Spinal cord (tissue), 9 donors: ENCODE measurements at regions not wholly inside any gene's neighbourhood (a gene's known extent, or its start where the extent isn't known, plus 50 kb on each side); places are given as distances from the start of the nearest gene placed in this dataset.
"Not testable (repeated sequence)": the region's sequence is repeated elsewhere in the genome, so short reads cannot be mapped to it uniquely, and the experiment has no call there.

Experiments used
- DNase-seq, 6 donors: peaks; one replicate each; pipeline versions ENCODE4 v3.0.0 to v3.0.0-alpha.2; 2013 to 2015; ENCODE audit warnings: low spot score in 6 of 6, low read depth in 4 of 6
- H3K27ac ChIP-seq: one replicate; pipeline ENCODE4 v1.5.1; 2013; ENCODE audit warnings: low read depth, low read length, control low read depth
- H3K27me3 ChIP-seq: one replicate; pipeline ENCODE4 v1.6.1; 2013; ENCODE audit warnings: low read length; ENCODE audit not compliant: control insufficient read depth, insufficient read depth
- H3K36me3 ChIP-seq: one replicate; pipeline ENCODE4 v1.6.1; 2013; ENCODE audit warnings: low read length; ENCODE audit not compliant: control insufficient read depth, insufficient read depth
- H3K4me1 ChIP-seq: one replicate; pipeline ENCODE4 v1.6.1; 2013; ENCODE audit warnings: low read length; ENCODE audit not compliant: control insufficient read depth, insufficient read depth
- H3K4me3 ChIP-seq: one replicate; pipeline ENCODE4 v1.5.1; 2013; ENCODE audit warnings: low read depth, low read length, control low read depth
- H3K9me3 ChIP-seq: one replicate; pipeline ENCODE4 v1.6.1; 2013; ENCODE audit warnings: low read length; ENCODE audit not compliant: control insufficient read depth, insufficient read depth
- WGBS: methylation state at CpG from one replicate; pipeline ENCODE4 v1.1.5; 2013; ENCODE audit warnings: missing lambda C conversion rate; ENCODE audit not compliant: insufficient coverage; 5-methylcytosine and 5-hydroxymethylcytosine counted together
- donor health status: healthy.

- Histone ChIP-seq H3K27ac (no peak overlapping the region), H3K4me1 (peaks cover 3% of the 10 kb centered on the region), H3K4me3 (no peak overlapping the region), H3K36me3 (no peaks in the 10 kb centered on the region), H3K27me3 (no peaks in the 10 kb centered on the region), H3K9me3 (no peaks in the 10 kb centered on the region)
- DNase-seq, result no peak
- WGBS, result 92% methylated on average over 5 of the region's 6 CpGs
These were observed 97.7 kb upstream of the CAB39 start for GRCh38 chr2:230614913-230615332.

- H3K4me1 ChIP-seq, H3K9me3 ChIP-seq, H3K27ac ChIP-seq, H3K27me3 ChIP-seq, H3K4me3 ChIP-seq, H3K36me3 ChIP-seq, DNase-seq: not testable (repeated sequence)
- 100% methylated on average over 1 of the region's 11 CpGs for WGBS
These were observed 95.4 kb upstream of the CAB39 start for GRCh38 chr2:230617256-230617706.

- 72% methylated on average over 8 of the region's 8 CpGs for WGBS
- H3K4me1 ChIP-seq, result no peaks in the 10 kb centered on the region
- H3K27ac ChIP-seq, result no peak overlapping the region
- H3K36me3 ChIP-seq, result no peaks in the 10 kb centered on the region
- no peak for DNase-seq
- no peaks in the 10 kb centered on the region for H3K9me3 ChIP-seq
- H3K4me3 ChIP-seq, result no peak overlapping the region
- no peaks in the 10 kb centered on the region for H3K27me3 ChIP-seq
These were observed 93.2 kb upstream of the CAB39 start for GRCh38 chr2:230619491-230619890.

- H3K36me3 ChIP-seq, DNase-seq, H3K27me3 ChIP-seq, H3K9me3 ChIP-seq, H3K4me1 ChIP-seq, H3K27ac ChIP-seq, H3K4me3 ChIP-seq: not testable (repeated sequence)
- WGBS, result no CpG with 5 or more reads among the region's 4 CpGs
These were observed 87.4 kb upstream of the CAB39 start for GRCh38 chr2:230625220-230625619.

GRCh38 chr2:230627091-230627490, 85.6 kb upstream of the CAB39 start:
- not testable (repeated sequence) for H3K4me1 ChIP-seq, DNase-seq, H3K27me3 ChIP-seq, H3K4me3 ChIP-seq, H3K27ac ChIP-seq, H3K36me3 ChIP-seq, H3K9me3 ChIP-seq
- WGBS, result 100% methylated on average over 1 of the region's 4 CpGs

- Histone ChIP-seq H3K4me1 (no peaks in the 10 kb centered on the region), H3K36me3 (no peaks in the 10 kb centered on the region), H3K27ac (no peak overlapping the region), H3K27me3 (no peaks in the 10 kb centered on the region), H3K9me3 (no peaks in the 10 kb centered on the region), H3K4me3 (no peak overlapping the region)
- peak in 1 of 6 donors; percentile 22 for DNase-seq
- 65% methylated on average over 15 of the region's 16 CpGs for WGBS
These were observed 84.6 kb upstream of the CAB39 start for GRCh38 chr2:230627806-230628724.

GRCh38 chr2:230631470-230631869, 81.2 kb upstream of the CAB39 start:
- Histone ChIP-seq H3K4me1 (no peaks in the 10 kb centered on the region), H3K4me3 (no peak overlapping the region), H3K9me3 (no peaks in the 10 kb centered on the region), H3K36me3 (no peaks in the 10 kb centered on the region), H3K27ac (no peak overlapping the region), H3K27me3 (no peaks in the 10 kb centered on the region)
- WGBS, result 93% methylated on average over 2 of the region's 4 CpGs
- DNase-seq, result no peak

- WGBS, result no CpG with 5 or more reads among the region's 1 CpG
These were observed 78.5 kb upstream of the CAB39 start for GRCh38 chr2:230634146-230634545.

GRCh38 chr2:230634721-230635313, 77.8 kb upstream of the CAB39 start:
- not testable (repeated sequence) for H3K9me3 ChIP-seq, H3K4me1 ChIP-seq, DNase-seq, H3K27ac ChIP-seq, H3K27me3 ChIP-seq, H3K4me3 ChIP-seq, H3K36me3 ChIP-seq
- WGBS, result 96% methylated on average over 5 of the region's 5 CpGs

More at GRCh38 chr2:230634146-230634545, 78.5 kb upstream of the CAB39 start:
- no peaks in the 10 kb centered on the region for H3K4me1 ChIP-seq
- H3K9me3 ChIP-seq, result no peaks in the 10 kb centered on the region
- H3K27ac ChIP-seq, result no peak overlapping the region
- no peaks in the 10 kb centered on the region for H3K27me3 ChIP-seq
- no peak for DNase-seq
- H3K36me3 ChIP-seq, result no peaks in the 10 kb centered on the region
- H3K4me3 ChIP-seq, result no peak overlapping the region
